ENCODE measurements at regions not wholly inside any gene's neighbourhood (a gene's known extent, or its start where the extent isn't known, plus 50 kb on each side); places are given as distances from the start of the nearest gene placed in this dataset.

- no peak for TF ChIP-seq EGR1 (IDR thresholded peaks at IDR 0.05)
- TF ChIP-seq RAD21 (IDR thresholded peaks at IDR 0.05; ENCODE audit: low read depth): no peak
- TF ChIP-seq CREB1 (IDR thresholded peaks at IDR 0.05; ENCODE audit: low read depth): no peak
- TF ChIP-seq REST (IDR thresholded peaks at IDR 0.05; ENCODE audit: low read depth): no peak
- no peak for TF ChIP-seq TAF1 (IDR thresholded peaks at IDR 0.05; ENCODE audit: low read depth)
- no peak for TF ChIP-seq FOXM1 (IDR thresholded peaks at IDR 0.05; ENCODE audit: borderline replicate concordance, low read depth)
- no peak for TF ChIP-seq EP300 (IDR thresholded peaks at IDR 0.05; ENCODE audit: borderline replicate concordance)
- no peak for TF ChIP-seq MAX (IDR thresholded peaks at IDR 0.05)
- TF ChIP-seq YY1 (IDR thresholded peaks at IDR 0.05; ENCODE audit: low read depth): no peak
These were observed 163.7 kb upstream of the APCDD1 start for GRCh38 chr18:10290638-10291235.

GRCh38 chr18:10291568-10291981, 162.9 kb upstream of the APCDD1 start:
- TF ChIP-seq MAX (IDR thresholded peaks at IDR 0.05) (no peak), TEAD4 (IDR thresholded peaks at IDR 0.05) (no peak), EGR1 (IDR thresholded peaks at IDR 0.05) (no peak), EP300 (IDR thresholded peaks at IDR 0.05; ENCODE audit: borderline replicate concordance) (no peak), TAF1 (IDR thresholded peaks at IDR 0.05; ENCODE audit: low read depth) (no peak), CEBPB (IDR thresholded peaks at IDR 0.05) (no peak), TCF12 (IDR thresholded peaks at IDR 0.05; ENCODE audit: low read depth) (no peak), RAD21 (IDR thresholded peaks at IDR 0.05; ENCODE audit: low read depth) (no peak), REST (IDR thresholded peaks at IDR 0.05; ENCODE audit: low read depth) (no peak), ZBTB7A (IDR thresholded peaks at IDR 0.05; ENCODE audit: low read depth) (no peak), YY1 (IDR thresholded peaks at IDR 0.05; ENCODE audit: low read depth) (no peak), USF1 (IDR thresholded peaks at IDR 0.05) (no peak), FOXM1 (IDR thresholded peaks at IDR 0.05; ENCODE audit: borderline replicate concordance, low read depth) (no peak), NFIC (IDR thresholded peaks at IDR 0.05) (no peak), CREB1 (IDR thresholded peaks at IDR 0.05; ENCODE audit: low read depth) (no peak)

- TF ChIP-seq TCF12 (IDR thresholded peaks at IDR 0.05; ENCODE audit: low read depth) (no peak), YY1 (IDR thresholded peaks at IDR 0.05; ENCODE audit: low read depth) (no peak), USF1 (IDR thresholded peaks at IDR 0.05) (no peak), TEAD4 (IDR thresholded peaks at IDR 0.05) (no peak), REST (IDR thresholded peaks at IDR 0.05; ENCODE audit: low read depth) (no peak), CEBPB (IDR thresholded peaks at IDR 0.05) (no peak), EP300 (IDR thresholded peaks at IDR 0.05; ENCODE audit: borderline replicate concordance) (no peak), EGR1 (IDR thresholded peaks at IDR 0.05) (no peak), TAF1 (IDR thresholded peaks at IDR 0.05; ENCODE audit: low read depth) (no peak), RAD21 (IDR thresholded peaks at IDR 0.05; ENCODE audit: low read depth) (no peak), CREB1 (IDR thresholded peaks at IDR 0.05; ENCODE audit: low read depth) (no peak), NFIC (IDR thresholded peaks at IDR 0.05) (no peak)
These were observed 160.5 kb upstream of the APCDD1 start for GRCh38 chr18:10293966-10294365.

- TF ChIP-seq ZBTB7A (IDR thresholded peaks at IDR 0.05; ENCODE audit: low read depth): no peak
- TF ChIP-seq TAF1 (IDR thresholded peaks at IDR 0.05; ENCODE audit: low read depth): no peak
- no peak for TF ChIP-seq CEBPB (IDR thresholded peaks at IDR 0.05)
- no peak for TF ChIP-seq YY1 (IDR thresholded peaks at IDR 0.05; ENCODE audit: low read depth)
- TF ChIP-seq EGR1 (IDR thresholded peaks at IDR 0.05): no peak
- no peak for TF ChIP-seq FOXM1 (IDR thresholded peaks at IDR 0.05; ENCODE audit: borderline replicate concordance, low read depth)
These were observed 158.7 kb upstream of the APCDD1 start for GRCh38 chr18:10295751-10296150.

Measured in Ishikawa (cell line).